ENCODE measurements at regions not wholly inside any gene's neighbourhood (a gene's known extent, or its start where the extent isn't known, plus 50 kb on each side); places are given as distances from the start of the nearest gene placed in this dataset.

DNA sequence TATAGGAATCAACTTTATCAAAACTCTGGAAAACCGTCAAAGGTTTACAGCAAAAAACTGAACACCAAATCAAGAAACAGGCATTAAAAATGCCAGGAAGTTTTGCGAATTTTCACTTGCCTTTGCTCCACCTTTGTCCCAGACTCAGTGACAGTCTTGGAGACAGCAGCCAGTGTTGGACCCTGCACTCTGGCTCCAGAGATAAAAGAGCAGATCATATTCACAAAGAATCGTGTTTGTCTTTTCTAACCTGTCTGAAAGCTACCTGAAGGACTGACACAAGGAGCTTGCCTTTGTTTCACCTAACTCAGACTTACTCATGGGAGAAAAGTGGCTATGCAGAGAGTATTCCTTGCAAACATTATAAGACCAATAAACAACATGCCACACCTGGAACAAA lies 74.0 kb upstream of the TCF12 start:
- TF ChIP-seq POLR2A (IDR thresholded peaks at IDR 0.05; ENCODE audit: insufficient read depth in 1 of 2, low read depth in 2 of 2, low read length in 2 of 2) (no peak), ZNF430 (CRISPR knock-in tag; IDR thresholded peaks at IDR 0.05) (no peak), ZNF598 (CRISPR knock-in tag; IDR thresholded peaks at IDR 0.05; ENCODE audit: borderline replicate concordance) (no peak), ZZZ3 (CRISPR knock-in tag; IDR thresholded peaks at IDR 0.05; ENCODE audit: borderline replicate concordance) (no peak), REXO4 (CRISPR knock-in tag; IDR thresholded peaks at IDR 0.05; ENCODE audit: borderline replicate concordance) (no peak), SIN3A (IDR thresholded peaks at IDR 0.05; ENCODE audit: borderline replicate concordance, low read depth, low read length) (no peak), ZNF33B (CRISPR knock-in tag; IDR thresholded peaks at IDR 0.05) (no peak)
- TF ChIP-seq, protein P1, sequence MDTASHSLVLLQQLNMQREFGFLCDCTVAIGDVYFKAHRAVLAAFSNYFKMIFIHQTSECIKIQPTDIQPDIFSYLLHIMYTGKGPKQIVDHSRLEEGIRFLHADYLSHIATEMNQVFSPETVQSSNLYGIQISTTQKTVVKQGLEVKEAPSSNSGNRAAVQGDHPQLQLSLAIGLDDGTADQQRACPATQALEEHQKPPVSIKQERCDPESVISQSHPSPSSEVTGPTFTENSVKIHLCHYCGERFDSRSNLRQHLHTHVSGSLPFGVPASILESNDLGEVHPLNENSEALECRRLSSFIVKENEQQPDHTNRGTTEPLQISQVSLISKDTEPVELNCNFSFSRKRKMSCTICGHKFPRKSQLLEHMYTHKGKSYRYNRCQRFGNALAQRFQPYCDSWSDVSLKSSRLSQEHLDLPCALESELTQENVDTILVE (CRISPR knock-in tag; IDR thresholded peaks at IDR 0.05), result no peak
- TF ChIP-seq, protein P2, sequence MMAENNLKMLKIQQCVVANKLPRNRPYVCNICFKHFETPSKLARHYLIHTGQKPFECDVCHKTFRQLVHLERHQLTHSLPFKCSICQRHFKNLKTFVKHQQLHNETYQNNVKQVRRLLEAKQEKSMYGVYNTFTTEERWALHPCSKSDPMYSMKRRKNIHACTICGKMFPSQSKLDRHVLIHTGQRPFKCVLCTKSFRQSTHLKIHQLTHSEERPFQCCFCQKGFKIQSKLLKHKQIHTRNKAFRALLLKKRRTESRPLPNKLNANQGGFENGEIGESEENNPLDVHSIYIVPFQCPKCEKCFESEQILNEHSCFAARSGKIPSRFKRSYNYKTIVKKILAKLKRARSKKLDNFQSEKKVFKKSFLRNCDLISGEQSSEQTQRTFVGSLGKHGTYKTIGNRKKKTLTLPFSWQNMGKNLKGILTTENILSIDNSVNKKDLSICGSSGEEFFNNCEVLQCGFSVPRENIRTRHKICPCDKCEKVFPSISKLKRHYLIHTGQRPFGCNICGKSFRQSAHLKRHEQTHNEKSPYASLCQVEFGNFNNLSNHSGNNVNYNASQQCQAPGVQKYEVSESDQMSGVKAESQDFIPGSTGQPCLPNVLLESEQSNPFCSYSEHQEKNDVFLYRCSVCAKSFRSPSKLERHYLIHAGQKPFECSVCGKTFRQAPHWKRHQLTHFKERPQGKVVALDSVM (CRISPR knock-in tag; IDR thresholded peaks at IDR 0.05), result no peak
- TF ChIP-seq, protein P3, sequence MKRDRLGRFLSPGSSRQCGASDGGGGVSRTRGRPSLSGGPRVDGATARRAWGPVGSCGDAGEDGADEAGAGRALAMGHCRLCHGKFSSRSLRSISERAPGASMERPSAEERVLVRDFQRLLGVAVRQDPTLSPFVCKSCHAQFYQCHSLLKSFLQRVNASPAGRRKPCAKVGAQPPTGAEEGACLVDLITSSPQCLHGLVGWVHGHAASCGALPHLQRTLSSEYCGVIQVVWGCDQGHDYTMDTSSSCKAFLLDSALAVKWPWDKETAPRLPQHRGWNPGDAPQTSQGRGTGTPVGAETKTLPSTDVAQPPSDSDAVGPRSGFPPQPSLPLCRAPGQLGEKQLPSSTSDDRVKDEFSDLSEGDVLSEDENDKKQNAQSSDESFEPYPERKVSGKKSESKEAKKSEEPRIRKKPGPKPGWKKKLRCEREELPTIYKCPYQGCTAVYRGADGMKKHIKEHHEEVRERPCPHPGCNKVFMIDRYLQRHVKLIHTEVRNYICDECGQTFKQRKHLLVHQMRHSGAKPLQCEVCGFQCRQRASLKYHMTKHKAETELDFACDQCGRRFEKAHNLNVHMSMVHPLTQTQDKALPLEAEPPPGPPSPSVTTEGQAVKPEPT (CRISPR knock-in tag; IDR thresholded peaks at IDR 0.05; ENCODE audit: low read depth), result no peak
- FAIRE-seq (no peak), ATAC-seq (no peak), DNase-seq (ENCODE audit: low spot score) (no peak)
- intact Hi-C loops (cut with micrococcal nuclease; ENCODE audit: unreplicated experiment), result no loop called here
- ChIA-PET POLR2A (no interaction called here), CTCF (ENCODE audit: low intra/inter-chr PET ratio, low total read pairs) (no interaction called here)
- Histone ChIP-seq H3K4me3 (replicated peaks in 1 of 3; ENCODE audit: insufficient read depth in 1 of 3, low read depth in 2 of 3, low read length in 3 of 3) (no peak overlapping the region), H3K27me3 (ENCODE audit: control insufficient read depth in 1 of 2, insufficient read depth in 2 of 2, low read length in 2 of 2) (0 out of 5 replicates have a peak, but pooled peaks cover 0 to 2% of the 10 kb centered on the region in 2 experiments), H3K4me1 (ENCODE audit: insufficient read depth, low read length) (peaks cover 7% of the 10 kb centered on the region; the same call in 1 of the 2 replicates), H3K79me2 (ENCODE audit: insufficient read depth, low read length) (no peaks in the 10 kb centered on the region), H3K27ac (ENCODE audit: extremely low read length, insufficient read depth, low read length) (no peak overlapping the region), H3K9me3 (ENCODE audit: low read length) (no peaks in the 10 kb centered on the region), H2AFZ (ENCODE audit: low read length) (no peak overlapping the region), H3K4me2 (ENCODE audit: low read depth, low read length) (no peak overlapping the region), H3K9ac (ENCODE audit: insufficient read depth, low read depth, low read length) (no peak overlapping the region), H4K20me1 (ENCODE audit: insufficient read depth, low read length) (no peaks in the 10 kb centered on the region), H3K36me3 (replicated peaks in 1 of 2; ENCODE audit: control insufficient read depth in 1 of 2, insufficient read depth in 2 of 2, low read length in 2 of 2) (no peaks in the 10 kb centered on the region)
- in situ Hi-C loops (cut with HindIII; ENCODE audit: extremely low pct_ligation_motif_present, low pct_unique_long_range_greater_than_20kb), result no loop called here
- 1% methylated on average over 3 of the region's 3 CpGs for WGBS (ENCODE audit: low lambda C conversion rate)
- BruUV-seq (replicated peaks), result no TSS peak
